HL-60 (cell line): ENCODE measurements at regions not wholly inside any gene's neighbourhood (a gene's known extent, or its start where the extent isn't known, plus 50 kb on each side); places are given as distances from the start of the nearest gene placed in this dataset.

ENCODE experiments used
- CTCF ChIP-seq: IDR thresholded peaks from one replicate; pipeline ENCODE4 v1.5.1; 2011; ENCODE audit warnings: low read length, control low read depth, inconsistent platforms; ENCODE audit not compliant: insufficient read depth
- POLR2AphosphoS5 ChIP-seq: IDR thresholded peaks from 2 replicates; pipeline ENCODE4 v1.6.1; 2012; ENCODE audit warnings: low read depth

GRCh38 chr17:13989138-13989537, 80.2 kb upstream of the COX10 start:
- no peak for TF ChIP-seq POLR2AphosphoS5
- TF ChIP-seq CTCF = no peak
